ENCODE measurements at regions not wholly inside any gene's neighbourhood (a gene's known extent, or its start where the extent isn't known, plus 50 kb on each side); places are given as distances from the start of the nearest gene placed in this dataset.

DNA sequence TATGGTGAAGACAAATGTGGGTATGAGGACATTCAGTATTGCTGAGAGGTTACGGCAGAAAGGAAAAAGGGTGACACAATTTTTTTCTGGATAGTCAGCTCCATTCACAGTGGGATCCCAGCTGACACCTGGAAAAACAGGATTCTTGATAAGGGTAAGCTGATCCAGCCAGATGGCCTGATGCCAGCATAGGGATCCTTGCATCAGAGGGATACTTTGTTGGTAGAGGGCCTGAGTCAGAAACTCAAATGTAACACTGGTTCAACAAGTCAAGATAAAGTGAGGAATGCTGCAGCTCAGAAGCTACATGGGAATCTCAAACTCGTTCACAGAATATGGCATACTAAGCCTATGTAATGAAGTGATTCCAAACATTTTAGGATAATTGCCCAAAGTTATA lies 726.7 kb downstream of the C4orf33 start:
- TF ChIP-seq POLR2A (IDR thresholded peaks at IDR 0.05) (no peak), POLR2AphosphoS5 (IDR thresholded peaks at IDR 0.05) (no peak)
- TF ChIP-seq, protein P1, sequence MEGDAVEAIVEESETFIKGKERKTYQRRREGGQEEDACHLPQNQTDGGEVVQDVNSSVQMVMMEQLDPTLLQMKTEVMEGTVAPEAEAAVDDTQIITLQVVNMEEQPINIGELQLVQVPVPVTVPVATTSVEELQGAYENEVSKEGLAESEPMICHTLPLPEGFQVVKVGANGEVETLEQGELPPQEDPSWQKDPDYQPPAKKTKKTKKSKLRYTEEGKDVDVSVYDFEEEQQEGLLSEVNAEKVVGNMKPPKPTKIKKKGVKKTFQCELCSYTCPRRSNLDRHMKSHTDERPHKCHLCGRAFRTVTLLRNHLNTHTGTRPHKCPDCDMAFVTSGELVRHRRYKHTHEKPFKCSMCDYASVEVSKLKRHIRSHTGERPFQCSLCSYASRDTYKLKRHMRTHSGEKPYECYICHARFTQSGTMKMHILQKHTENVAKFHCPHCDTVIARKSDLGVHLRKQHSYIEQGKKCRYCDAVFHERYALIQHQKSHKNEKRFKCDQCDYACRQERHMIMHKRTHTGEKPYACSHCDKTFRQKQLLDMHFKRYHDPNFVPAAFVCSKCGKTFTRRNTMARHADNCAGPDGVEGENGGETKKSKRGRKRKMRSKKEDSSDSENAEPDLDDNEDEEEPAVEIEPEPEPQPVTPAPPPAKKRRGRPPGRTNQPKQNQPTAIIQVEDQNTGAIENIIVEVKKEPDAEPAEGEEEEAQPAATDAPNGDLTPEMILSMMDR (IDR thresholded peaks at IDR 0.05) = no peak
